K562 (cell line): ENCODE measurements at regions not wholly inside any gene's neighbourhood (a gene's known extent, or its start where the extent isn't known, plus 50 kb on each side); places are given as distances from the start of the nearest gene placed in this dataset.

Experiments used
- ATAC-seq: fragments of 200-7000 bp; cut with Tn5 transposase; 3 replicates; pipeline ENCODE4 v1.9.1; 2020; ENCODE audit warnings: moderate library complexity
- BruUV-seq: library from RNA; stranded (reverse); fragments of 400-500 nt; replicated peaks from 2 replicates; lab custom pipeline; 2021; lab: Mats Ljungman, UMichigan
- CTCF ChIA-PET: fragments of 300-600 bp; formaldehyde crosslinking; extraction: SDS; loops from one replicate; lab custom pipeline; 2021; ENCODE audit warnings: low intra/inter-chr PET ratio; lab: Yijun Ruan, JAX
- POLR2A ChIA-PET: fragments of 300-600, 350-650 bp; sonication (Branson Sonifier 250); formaldehyde crosslinking; extraction: SDS; loops from one replicate; lab custom pipeline; 2021; ENCODE audit warnings: antibody characterized with exemption, inconsistent platforms; lab: Yijun Ruan, JAX
- DNase-seq, 4 experiments: peaks; one replicate each; pipeline versions ENCODE4 v3.0.0 to v3.0.0-alpha.2; 2011 to 2018; ENCODE audit warnings: low spot score in 3 of 4, mixed read lengths in 3 of 4; ENCODE audit errors: extremely low read depth in 1 of 4
- FAIRE-seq: peaks from 2 replicates; lab custom pipeline; 2011; peaks lifted over from hg19 to GRCh38; lab: Jason Lieb, UNC
- H2AFZ ChIP-seq: 2 replicates; pipeline ENCODE4 v1.6.0; 2011; ENCODE audit warnings: low read depth, low read length, control low read depth, inconsistent platforms
- H3K27ac ChIP-seq: fragments of 200-600 bp; 3 replicates; pipeline ENCODE4 v1.8.0; 2011; ENCODE audit warnings: low read depth, mild to moderate bottlenecking, control low read depth, inconsistent platforms, low read length, moderate library complexity, mixed read lengths; ENCODE audit errors: extremely low read depth
- H3K27me3 ChIP-seq, 2 experiments: fragments of 300-600 bp in 1 of 2; 2 replicates in 1 of 2; 3 replicates in 1 of 2; pipeline versions ENCODE4 v1.6.0 to v1.8.0; 2011; ENCODE audit warnings: inconsistent platforms in 2 of 2, low read length in 2 of 2, mild to moderate bottlenecking in 1 of 2, mixed read lengths in 1 of 2, moderate library complexity in 1 of 2; ENCODE audit not compliant: control insufficient read depth in 2 of 2, insufficient read depth in 2 of 2
- H3K36me3 ChIP-seq: fragments of 300-600 bp; 3 replicates; pipeline ENCODE4 v1.8.0; 2011; ENCODE audit warnings: mild to moderate bottlenecking, low read length, inconsistent platforms; ENCODE audit not compliant: control insufficient read depth, insufficient read depth
- H3K4me1 ChIP-seq, 2 experiments: fragments of 200-600 bp in 1 of 2; replicated peaks in 1 of 2; 2 replicates in 1 of 2; 3 replicates in 1 of 2; pipeline versions ENCODE4 v1.5.1 to v1.8.0; 2011; ENCODE audit warnings: inconsistent platforms in 2 of 2, low read length in 2 of 2, mild to moderate bottlenecking in 1 of 2, mixed read lengths in 1 of 2, moderate library complexity in 1 of 2; ENCODE audit not compliant: control insufficient read depth in 2 of 2, insufficient read depth in 2 of 2
- H3K4me2 ChIP-seq: 2 replicates; pipeline ENCODE4 v1.6.1; 2011; ENCODE audit warnings: low read length, control low read depth, inconsistent platforms, mixed read lengths; ENCODE audit not compliant: insufficient read depth
- H3K4me3 ChIP-seq: fragments of 200-600 bp; sonication (generic), shearing (Covaris generic); 2 replicates; pipeline ENCODE4 v1.5.1; 2016; ENCODE audit warnings: control low read depth, inconsistent platforms
- H3K79me2 ChIP-seq: fragments of 200-600 bp; 3 replicates; pipeline ENCODE4 v1.8.0; 2011; ENCODE audit warnings: low read length, inconsistent platforms; ENCODE audit not compliant: control insufficient read depth, insufficient read depth
- H3K9ac ChIP-seq, 2 experiments: 2 replicates each; pipeline versions ENCODE4 v1.6.0 to v1.6.1; 2011; ENCODE audit warnings: low read depth in 2 of 2, low read length in 2 of 2, control low read depth in 1 of 2, inconsistent platforms in 1 of 2, mild to moderate bottlenecking in 1 of 2, mixed read lengths in 1 of 2; ENCODE audit not compliant: insufficient read depth in 1 of 2
- H3K9me1 ChIP-seq: one replicate; pipeline ENCODE4 v1.6.0; 2011; ENCODE audit warnings: inconsistent platforms, mild to moderate bottlenecking, low read length, moderate library complexity; ENCODE audit not compliant: control insufficient read depth, insufficient read depth
- H3K9me3 ChIP-seq: replicated peaks from 2 replicates; pipeline ENCODE4 v1.5.1; 2011; ENCODE audit warnings: low read depth, low read length, inconsistent platforms; ENCODE audit not compliant: control insufficient read depth, insufficient read depth
- H4K20me1 ChIP-seq: replicated peaks from 2 replicates; pipeline ENCODE4 v1.6.1; 2011; ENCODE audit warnings: low read length, inconsistent platforms, mixed read lengths; ENCODE audit not compliant: control insufficient read depth, insufficient read depth
- ARHGAP35 ChIP-seq: fragments of 450-650 bp; IDR thresholded peaks from 2 replicates; pipeline ENCODE4 v1.6.1; 2018; ENCODE audit not compliant: partially characterized antibody
- FOXK1 ChIP-seq: sonication (generic); formaldehyde crosslinking; IDR thresholded peaks from 2 replicates; pipeline ENCODE4 v1.8.0; 2022; ENCODE audit warnings: missing genetic modification reagents, mild to moderate bottlenecking, borderline replicate concordance
- ZNF134 ChIP-seq: fragments of 250-450 bp; sonication (Bioruptor Pico); conservative IDR thresholded peaks from 2 replicates; pipeline ENCODE4 v1.4.0; 2020
- WGBS: fragments of 100-300 bp; shearing (Covaris generic); methylation state at CpG from one replicate; pipeline ENCODE4 v1.1.6; 2016; ENCODE audit warnings: low coverage, mixed read lengths; ENCODE audit not compliant: insufficient coverage; ENCODE audit errors: missing lambda C conversion rate; 5-methylcytosine and 5-hydroxymethylcytosine counted together
- in situ Hi-C: fragments of 300-500 bp; cut with MboI; formaldehyde crosslinking; loops from 4 replicates; pipeline ENCODE4 v1.15.0; 2018; ENCODE audit warnings: inconsistent platforms, mixed read lengths
- intact Hi-C: fragments of 100-400 bp; cut with micrococcal nuclease; formaldehyde crosslinking; loops from 2 replicates; pipeline ENCODE4 v1.14.2; 2022
- TF ChIP-seq, protein P1 (sequence below): fragments of 450-650 bp; IDR thresholded peaks from 2 replicates; pipeline ENCODE4 v1.6.1; 2016; ENCODE audit warnings: borderline replicate concordance
- TF ChIP-seq, protein P2 (sequence below): fragments of 250-450 bp; sonication (Bioruptor Pico); IDR thresholded peaks from 2 replicates; pipeline ENCODE4 v1.5.1; 2021; ENCODE audit warnings: mild to moderate bottlenecking

- Histone ChIP-seq H3K4me2 (no peak overlapping the region), H3K4me1 (no peaks in the 10 kb centered on the region), H3K36me3 (no peaks in the 10 kb centered on the region), H4K20me1 (no peaks in the 10 kb centered on the region), H3K79me2 (no peaks in the 10 kb centered on the region), H3K27me3 (no peaks in the 10 kb centered on the region), H3K9ac (no peak overlapping the region), H2AFZ (no peak overlapping the region), H3K9me1 (no peaks in the 10 kb centered on the region), H3K9me3 (no peaks in the 10 kb centered on the region), H3K4me3 (no peak overlapping the region), H3K27ac (no peak overlapping the region)
- BruUV-seq = no TSS peak
- ATAC-seq = no peak
- POLR2A ChIA-PET = interaction anchor here (0.7 kb wide), 1 partner anchor 12 kb away, joined by 3 read pairs; no protein-coding TSS in a partner anchor
- DNase-seq = no peak
- WGBS = 0% methylated on average over 2 of the region's 2 CpGs
- no peak for FAIRE-seq
- in situ Hi-C loops = no loop called here
- CTCF ChIA-PET = no interaction called here
- TF ChIP-seq FOXK1 (CRISPR knock-in tag) (no peak), ARHGAP35 (no peak), ZNF134 (CRISPR knock-in tag) (no peak)
- TF ChIP-seq, protein P1, sequence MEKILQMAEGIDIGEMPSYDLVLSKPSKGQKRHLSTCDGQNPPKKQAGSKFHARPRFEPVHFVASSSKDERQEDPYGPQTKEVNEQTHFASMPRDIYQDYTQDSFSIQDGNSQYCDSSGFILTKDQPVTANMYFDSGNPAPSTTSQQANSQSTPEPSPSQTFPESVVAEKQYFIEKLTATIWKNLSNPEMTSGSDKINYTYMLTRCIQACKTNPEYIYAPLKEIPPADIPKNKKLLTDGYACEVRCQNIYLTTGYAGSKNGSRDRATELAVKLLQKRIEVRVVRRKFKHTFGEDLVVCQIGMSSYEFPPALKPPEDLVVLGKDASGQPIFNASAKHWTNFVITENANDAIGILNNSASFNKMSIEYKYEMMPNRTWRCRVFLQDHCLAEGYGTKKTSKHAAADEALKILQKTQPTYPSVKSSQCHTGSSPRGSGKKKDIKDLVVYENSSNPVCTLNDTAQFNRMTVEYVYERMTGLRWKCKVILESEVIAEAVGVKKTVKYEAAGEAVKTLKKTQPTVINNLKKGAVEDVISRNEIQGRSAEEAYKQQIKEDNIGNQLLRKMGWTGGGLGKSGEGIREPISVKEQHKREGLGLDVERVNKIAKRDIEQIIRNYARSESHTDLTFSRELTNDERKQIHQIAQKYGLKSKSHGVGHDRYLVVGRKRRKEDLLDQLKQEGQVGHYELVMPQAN = no peak
- TF ChIP-seq, protein P2, sequence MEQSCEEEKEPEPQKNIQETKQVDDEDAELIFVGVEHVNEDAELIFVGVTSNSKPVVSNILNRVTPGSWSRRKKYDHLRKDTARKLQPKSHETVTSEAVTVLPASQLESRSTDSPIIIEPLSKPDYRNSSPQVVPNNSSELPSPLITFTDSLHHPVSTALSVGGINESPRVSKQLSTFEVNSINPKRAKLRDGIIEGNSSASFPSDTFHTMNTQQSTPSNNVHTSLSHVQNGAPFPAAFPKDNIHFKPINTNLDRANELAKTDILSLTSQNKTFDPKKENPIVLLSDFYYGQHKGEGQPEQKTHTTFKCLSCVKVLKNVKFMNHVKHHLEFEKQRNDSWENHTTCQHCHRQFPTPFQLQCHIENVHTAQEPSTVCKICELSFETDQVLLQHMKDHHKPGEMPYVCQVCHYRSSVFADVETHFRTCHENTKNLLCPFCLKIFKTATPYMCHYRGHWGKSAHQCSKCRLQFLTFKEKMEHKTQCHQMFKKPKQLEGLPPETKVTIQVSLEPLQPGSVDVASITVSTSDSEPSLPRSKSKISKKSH (CRISPR knock-in tag) = no peak
- intact Hi-C loops = no loop called here
Observed at GRCh38 chr12:18165889-18166288, 75.9 kb upstream of the RERGL start.
